GM18873 (cell line): ENCODE measurements at regions not wholly inside any gene's neighbourhood (a gene's known extent, or its start where the extent isn't known, plus 50 kb on each side); places are given as distances from the start of the nearest gene placed in this dataset.
"Not testable (repeated sequence)": the region's sequence is repeated elsewhere in the genome, so short reads cannot be mapped to it uniquely, and the experiment has no call there.

Experiments used
- ATAC-seq: cut with Tn5 transposase; IDR thresholded peaks from one replicate; pipeline ENCODE4 v1.9.1; 2021; ENCODE audit warnings: mild to moderate bottlenecking, moderate library complexity, moderate number of reproducible peaks; ENCODE audit not compliant: unreplicated experiment, low FRiP score

- ATAC-seq, result no peak
Measured at GRCh38 chr4:137892134-137892533, 350.0 kb downstream of the SLC7A11 start.

- no peak for ATAC-seq
Measured at GRCh38 chr4:137890812-137891211, 351.3 kb downstream of the SLC7A11 start.

DNA sequence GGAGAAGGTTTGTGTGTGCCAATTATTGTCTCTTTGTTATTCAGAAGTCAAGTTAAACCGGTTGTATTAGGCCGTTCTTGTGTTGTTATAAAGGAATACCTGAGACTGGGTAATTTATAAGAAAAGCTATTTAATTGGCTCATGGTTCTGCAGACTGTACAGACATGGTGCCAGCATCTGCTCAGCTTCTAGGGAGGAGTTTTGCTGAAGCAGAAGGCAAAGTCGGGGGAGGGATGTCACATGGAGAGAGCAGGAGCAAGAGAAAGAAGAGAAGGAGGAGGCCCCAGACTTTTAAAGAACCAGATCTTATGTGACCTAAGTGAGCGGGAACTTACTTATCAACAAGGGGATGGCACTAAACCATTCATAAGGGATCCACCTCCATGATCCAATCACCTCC, 349.3 kb upstream of the PCDH18 start:
- ATAC-seq, result no peak

DNA sequence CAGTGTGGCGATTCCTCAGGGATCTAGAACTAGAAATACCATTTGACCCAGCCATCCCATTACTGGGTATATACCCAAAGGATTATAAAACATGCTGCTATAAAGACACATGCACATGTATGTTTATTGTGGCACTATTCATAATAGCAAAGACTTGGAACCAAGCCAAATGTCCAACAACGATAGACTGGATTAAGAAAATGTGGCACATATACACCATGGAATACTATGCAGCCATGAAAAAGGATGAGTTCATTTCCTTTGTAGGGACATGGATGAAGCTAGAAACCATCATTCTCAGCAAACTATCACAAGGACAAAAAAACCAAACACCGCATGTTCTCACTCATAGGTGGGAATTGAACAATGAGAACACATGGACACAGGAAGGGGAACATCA, 335.8 kb upstream of the PCDH18 start:
- not testable (repeated sequence) for ATAC-seq

- no peak for ATAC-seq
Measured at GRCh38 chr4:137866671-137867070, 334.4 kb upstream of the PCDH18 start.

DNA sequence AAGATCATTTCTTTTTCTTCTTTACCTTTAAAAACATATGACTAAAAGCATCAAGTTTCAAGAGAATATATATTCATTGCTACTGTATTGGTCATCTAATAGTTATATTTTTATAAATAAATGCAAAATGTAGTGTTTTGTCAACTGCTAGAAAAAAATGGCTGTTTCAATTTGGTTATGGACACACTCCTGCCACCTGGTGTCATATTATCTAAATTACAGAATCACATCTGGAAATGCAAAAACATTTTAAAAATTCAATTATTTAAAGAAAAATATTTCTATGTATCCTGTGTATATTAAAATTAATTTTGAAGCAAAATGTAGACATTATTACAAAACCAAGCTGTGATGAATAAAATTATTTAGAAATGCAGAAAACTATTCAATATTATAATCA, 329.4 kb upstream of the PCDH18 start:
- no peak for ATAC-seq

DNA sequence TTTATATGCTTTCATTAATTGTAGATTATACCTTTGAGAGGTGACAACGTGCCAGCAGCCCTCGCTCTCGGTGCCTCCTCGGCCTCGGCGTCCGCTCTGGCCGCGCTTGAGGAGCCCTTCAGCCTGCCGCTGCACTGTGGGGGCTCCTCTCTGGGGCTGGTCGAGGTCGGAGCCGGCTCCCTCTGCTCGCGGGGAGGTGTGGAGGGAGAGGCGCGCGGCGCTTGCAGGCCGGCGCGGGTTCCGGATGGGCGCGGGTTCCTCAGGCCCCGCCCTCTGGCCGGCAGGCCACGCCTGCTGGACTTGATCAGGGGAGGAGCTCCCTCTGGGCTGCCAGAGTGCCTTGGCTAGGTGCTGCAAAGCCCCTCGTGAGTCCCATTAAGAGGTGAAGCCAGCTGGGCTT, 321.1 kb upstream of the PCDH18 start:
- ATAC-seq, result no peak

DNA sequence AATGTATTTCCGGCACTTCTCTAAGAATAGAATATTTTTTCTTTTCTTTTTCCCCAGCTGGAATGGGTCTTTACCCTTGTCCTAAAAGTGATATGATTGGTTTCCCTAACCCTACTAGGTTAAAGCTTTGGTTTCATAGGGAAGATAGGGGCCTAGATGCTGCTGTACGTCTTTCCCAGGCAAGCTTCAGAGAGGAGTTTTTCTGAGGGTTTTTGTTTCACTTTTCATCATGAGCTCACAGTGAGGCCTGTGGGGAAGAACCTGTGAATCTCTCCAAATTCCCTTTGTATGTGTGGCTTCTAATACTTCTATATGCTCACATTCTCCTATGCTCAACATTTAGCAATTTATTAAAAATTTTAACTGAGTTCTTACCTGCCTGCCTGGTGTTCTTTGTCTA, 320.0 kb upstream of the PCDH18 start:
- no peak for ATAC-seq

DNA sequence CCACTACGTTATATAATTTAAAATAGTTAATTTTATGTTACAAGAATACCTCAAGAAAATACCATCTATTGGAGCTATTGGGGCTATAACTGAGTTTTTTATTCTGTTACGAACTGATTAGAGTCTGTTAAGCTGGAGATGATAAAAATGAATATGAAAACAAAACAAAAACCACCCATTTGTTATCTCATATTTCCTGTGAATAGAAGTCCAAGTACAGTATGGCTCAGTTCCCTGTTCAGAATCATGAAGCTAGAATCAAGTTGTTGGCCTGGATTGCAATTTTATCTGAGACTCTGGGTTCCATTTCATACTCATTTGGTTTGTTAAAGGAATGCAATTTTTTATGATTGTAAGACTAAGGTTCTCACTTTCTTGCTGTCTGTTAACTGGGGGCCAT, 319.1 kb upstream of the PCDH18 start:
- ATAC-seq, result no peak

DNA sequence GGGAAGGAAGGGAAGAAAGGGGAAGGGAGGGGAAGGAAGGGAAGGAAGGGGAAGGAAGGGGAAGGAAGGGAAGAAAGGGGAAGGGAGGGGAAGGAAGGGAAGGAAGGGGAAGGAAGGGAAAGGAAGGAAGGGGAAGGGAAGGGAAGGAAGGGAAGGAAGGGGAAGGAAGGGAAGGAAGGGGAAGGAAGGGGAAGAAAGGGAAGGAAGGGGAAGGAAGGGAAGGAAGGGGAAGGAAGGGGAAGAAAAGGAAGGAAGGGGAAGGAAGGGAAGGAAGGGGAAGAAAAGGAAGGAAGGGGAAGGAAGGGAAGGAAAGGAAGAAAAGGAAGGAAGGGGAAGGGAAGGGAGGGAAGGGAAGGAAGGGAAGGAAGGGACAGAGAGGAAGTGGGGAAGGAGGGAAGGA, 295.7 kb upstream of the PCDH18 start:
- not testable (repeated sequence) for ATAC-seq

- ATAC-seq, result no peak
Measured at GRCh38 chr4:137825505-137825904, 293.2 kb upstream of the PCDH18 start.

- no peak for ATAC-seq
Measured at GRCh38 chr4:137823007-137823406, 290.7 kb upstream of the PCDH18 start.

DNA sequence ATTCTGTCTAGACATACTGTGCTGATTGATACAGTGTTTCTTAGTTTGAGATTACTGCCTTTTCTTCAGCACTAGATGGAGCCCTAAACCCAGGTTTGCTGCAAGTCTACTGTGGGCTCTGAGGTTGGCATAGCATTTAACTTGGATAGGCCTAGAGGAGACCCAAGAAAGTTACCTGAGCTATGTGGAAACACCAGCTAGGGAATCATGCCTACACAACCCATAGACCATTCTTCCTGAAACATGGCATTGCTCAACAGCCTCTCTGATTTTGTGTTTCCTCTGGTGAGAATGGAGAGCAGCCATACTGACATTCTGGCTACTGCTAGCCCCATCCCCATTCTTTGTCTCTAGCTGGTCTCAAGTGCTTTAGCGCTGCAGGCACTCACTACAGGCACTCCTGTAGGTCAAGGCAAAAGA, 287.7 kb upstream of the PCDH18 start:
- ATAC-seq, result peak; percentile 88

DNA sequence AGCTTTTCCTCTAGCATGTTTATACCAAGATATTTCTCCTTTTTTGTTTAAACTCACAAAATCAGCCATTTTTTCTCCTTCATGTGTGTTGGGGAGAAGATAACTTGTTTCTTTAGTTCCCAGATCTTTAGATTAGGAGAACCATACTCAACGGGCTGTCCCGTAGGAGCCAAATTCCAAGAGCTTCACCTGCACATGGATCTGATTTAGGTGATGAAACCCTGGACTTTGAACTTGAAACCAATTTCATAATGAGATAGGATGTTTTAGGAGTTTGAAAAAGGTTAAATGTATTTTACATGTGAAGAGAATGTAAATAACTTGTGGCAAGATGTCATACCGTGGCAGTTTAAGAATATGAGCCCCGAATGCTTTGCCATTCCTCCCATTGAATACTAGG, 280.0 kb upstream of the PCDH18 start:
- no peak for ATAC-seq

GRCh38 chr4:137806420-137806819, 274.1 kb upstream of the PCDH18 start:
- no peak for ATAC-seq

DNA sequence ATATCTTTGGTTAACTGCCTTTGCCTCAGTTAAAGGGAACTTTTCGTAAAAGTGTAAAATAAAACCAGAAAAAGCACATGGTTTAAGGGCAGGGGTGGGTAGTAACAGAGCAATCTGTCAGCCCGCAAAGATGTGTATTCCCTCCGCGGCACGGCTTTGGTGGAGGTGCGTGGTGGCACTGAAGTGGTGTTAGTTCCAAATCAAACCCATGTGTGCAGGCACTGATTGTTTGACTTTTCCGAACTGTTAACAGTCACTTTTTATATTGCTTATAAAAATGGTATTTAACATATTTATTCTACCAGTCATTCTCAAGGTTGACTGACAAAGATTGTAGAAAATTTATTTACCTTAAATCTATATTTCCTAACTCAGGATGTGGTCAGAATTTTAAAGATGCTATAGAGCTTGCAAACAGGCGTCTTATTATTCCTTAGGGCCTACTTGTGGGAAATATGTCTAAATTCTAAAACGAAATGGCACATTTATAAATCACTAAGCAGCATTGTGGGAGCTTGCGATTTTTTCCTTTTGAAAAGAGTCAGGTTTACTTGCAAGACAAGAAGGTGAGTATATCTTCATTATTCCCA, 272.7 kb upstream of the PCDH18 start:
- ATAC-seq, result no peak

GRCh38 chr4:137800861-137801260, 268.6 kb upstream of the PCDH18 start:
- ATAC-seq, result no peak

DNA sequence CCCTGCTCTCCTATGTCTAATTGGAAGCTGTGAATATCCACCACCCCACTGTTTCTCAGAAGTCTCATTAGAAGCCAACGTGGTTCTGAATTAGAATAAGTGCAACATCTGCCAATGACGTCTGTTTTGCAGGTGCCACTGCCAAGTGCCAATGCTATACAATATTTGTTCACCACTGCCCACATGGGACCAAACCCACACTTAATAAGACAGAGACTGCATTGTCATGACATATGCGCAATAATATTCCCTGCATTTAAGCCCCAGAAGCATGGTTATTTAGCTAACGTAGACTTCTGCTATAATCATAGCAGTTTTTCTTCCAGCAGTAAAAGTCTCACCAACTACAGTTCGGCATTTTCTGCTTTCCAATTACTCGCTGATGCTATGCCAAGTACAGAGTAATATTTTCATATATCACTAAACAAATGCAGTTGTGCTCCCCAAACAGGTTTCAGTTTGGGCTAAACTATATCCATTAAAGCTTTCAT, 262.5 kb upstream of the PCDH18 start:
- ATAC-seq, result no peak

GRCh38 chr4:137789263-137789662, 257.0 kb upstream of the PCDH18 start:
- ATAC-seq, result not testable (repeated sequence)

DNA sequence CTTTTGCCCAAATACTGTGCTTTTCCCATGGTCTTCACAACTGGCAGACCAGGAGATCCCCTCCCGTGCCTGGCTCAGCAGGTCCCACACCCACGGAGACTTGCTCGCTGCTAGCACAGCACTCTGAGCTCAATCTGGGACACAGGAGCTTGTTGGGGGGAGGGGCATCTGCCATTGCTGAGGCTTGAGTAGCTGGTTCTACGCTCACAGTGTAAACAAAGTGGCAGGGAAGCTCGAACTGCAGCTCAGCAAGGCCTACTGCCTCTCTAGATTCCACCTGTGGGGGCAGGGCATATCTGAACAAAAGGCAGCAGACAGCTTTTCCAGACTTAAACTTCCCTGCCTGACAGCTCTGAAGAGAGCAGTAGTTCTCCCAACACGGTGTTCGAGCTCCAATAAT, 251.6 kb upstream of the PCDH18 start:
- not testable (repeated sequence) for ATAC-seq

DNA sequence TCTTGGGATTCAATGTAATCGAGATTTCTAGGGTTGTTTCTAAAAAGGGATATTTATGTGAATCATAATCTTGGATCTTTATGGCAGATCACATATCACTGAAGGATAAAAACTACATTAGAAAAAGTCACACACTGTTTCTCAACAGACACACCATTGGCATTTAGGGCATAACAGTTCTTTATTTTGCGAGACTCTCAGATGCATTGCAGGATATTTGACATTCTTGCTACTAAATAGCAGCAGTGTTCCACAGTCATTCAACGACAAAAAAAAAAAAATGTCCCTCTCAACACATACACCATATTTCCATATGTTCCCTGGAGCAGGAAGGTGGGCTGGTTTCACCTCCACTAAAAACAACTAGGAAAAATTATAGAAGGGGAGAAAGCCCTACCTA, 243.4 kb upstream of the PCDH18 start:
- ATAC-seq, result no peak

- ATAC-seq, result no peak
Measured at GRCh38 chr4:137774501-137774900, 242.2 kb upstream of the PCDH18 start.

DNA sequence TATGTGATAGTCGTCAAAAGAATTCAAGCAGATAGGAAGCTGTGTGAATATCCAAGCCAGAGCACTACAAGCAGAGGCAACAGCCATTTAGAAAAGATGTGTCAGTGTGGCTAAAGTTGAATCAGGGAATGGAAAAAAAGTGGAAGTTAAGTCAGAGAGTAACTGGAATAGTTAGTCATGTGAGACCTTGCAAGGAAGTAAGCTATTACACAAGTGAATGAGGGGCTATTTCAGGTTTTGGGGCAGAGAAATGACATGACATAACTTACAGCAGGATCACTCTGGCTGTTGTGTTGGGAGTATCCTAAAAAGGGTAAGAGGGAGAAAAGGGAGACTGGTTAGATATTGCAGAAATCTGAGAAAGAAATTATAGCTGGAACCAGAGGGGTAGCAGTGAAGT, 236.6 kb upstream of the PCDH18 start:
- ATAC-seq, result no peak
